ENCODE measurements at regions not wholly inside any gene's neighbourhood (a gene's known extent, or its start where the extent isn't known, plus 50 kb on each side); places are given as distances from the start of the nearest gene placed in this dataset.

DNA sequence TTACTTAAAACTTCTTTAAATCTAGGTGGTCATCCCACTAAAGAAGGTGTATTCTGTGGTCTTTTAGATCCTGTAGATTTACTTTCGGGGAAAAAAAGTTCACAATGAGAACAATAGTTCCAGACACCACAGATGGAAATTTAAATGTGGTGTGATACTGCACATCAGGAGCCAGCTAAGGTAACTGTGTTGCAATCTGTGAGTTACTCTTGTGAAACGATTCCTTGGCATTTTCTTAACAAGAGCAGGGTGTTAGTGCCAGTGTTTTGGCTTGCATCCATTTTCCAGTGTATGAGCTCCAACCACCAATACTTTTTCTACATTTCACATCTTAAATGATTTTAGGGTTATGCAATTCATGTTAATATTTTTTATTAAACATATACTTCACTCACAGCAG is 674.5 kb downstream of the CETN3 start:
- no peak for DNase-seq (ENCODE audit: low read depth in 2 of 2)

DNA sequence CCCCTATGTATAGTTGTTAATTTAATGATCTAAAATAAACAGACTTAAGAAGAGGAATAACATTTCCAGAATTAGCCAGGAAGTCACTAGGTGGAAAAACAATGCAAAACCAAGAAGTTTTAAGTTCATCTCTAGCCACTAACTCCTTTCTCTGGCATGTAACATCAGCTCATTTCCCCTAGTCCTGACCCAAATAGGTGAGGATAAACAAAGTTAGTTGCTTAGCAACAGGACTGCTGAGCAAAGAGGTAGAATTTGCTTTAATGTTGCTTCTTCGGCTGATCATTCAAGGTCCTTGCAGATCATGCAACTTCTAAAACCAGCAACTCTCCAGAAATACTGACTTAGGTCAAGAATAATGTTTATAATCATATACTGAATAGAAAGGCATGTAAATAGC is 675.8 kb downstream of the CETN3 start:
- no peak for DNase-seq (ENCODE audit: low read depth in 2 of 2)

- peak in 1 of 2 donors; percentile 37 for DNase-seq (ENCODE audit: low read depth in 2 of 2)
Observed at GRCh38 chr5:89729623-89730301, 679.8 kb downstream of the CETN3 start.

DNA sequence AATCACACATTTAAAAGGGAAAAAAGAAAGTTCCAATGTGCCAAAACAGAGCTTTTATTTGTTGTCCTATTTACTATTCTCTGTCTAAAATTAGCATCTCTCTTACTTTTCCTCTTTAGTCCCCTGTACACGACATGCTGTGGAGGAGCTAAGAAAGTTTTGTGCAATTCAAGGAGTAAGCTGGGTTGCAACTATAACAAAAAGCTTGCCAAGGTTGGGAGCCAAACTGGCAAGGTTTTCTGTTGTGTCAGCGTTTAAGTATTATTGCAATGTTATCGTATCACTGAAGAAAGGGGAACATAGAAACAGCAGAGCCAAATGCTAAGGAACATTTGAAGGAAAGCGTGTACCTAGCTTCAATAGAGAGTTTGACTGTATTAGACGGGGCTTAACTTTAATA is 680.8 kb downstream of the CETN3 start:
- DNase-seq (ENCODE audit: low read depth in 2 of 2): no peak

- no peak for DNase-seq (ENCODE audit: low read depth in 2 of 2)
Observed at GRCh38 chr5:89728134-89728533, 681.4 kb downstream of the CETN3 start.

GRCh38 chr5:89724379-89725095 is 685.0 kb downstream of the CETN3 start:
- DNase-seq (ENCODE audit: low read depth in 2 of 2): no peak

DNA sequence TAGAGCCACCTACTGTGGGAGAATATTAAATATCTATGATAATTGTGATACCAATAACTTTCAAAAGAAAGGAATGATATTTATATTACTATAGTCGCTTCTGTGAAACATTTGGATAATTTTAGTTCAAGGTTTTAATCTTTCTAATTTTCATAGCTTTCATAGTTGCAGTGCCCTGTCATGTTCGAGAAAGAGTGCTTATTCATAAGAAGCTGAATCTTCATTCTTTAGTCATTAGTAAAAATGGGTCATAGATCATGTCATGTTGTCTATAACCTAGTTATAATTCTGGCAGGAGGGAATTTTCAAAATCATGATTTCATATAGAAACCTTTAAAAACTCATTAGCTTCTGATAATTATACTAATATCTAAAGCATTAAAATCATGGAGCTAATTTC is 685.6 kb downstream of the CETN3 start:
- no peak for DNase-seq (ENCODE audit: low read depth in 2 of 2)

GRCh38 chr5:89722538-89722937 is 687.0 kb downstream of the CETN3 start:
- DNase-seq (ENCODE audit: low read depth in 2 of 2): no peak

DNA sequence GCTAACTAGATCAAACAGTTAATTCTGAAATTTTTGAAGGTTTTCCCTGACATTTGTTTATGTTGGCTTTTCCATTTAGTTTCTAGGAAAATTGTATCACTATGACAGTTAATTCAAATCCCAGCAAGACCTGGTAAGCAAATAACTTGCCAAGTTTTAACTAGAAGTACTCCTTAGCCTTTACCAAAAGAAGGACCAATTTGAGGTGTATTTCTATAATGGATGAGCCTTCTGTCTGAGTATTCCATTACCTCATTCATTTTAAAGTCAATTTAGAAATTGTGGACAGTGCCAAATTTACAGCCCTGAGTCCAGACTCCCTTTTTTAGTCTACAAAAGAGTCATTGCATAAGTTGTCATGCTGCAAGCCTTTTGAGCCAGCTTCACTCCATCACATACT is 687.6 kb downstream of the CETN3 start:
- no peak for DNase-seq (ENCODE audit: low read depth in 2 of 2)

DNA sequence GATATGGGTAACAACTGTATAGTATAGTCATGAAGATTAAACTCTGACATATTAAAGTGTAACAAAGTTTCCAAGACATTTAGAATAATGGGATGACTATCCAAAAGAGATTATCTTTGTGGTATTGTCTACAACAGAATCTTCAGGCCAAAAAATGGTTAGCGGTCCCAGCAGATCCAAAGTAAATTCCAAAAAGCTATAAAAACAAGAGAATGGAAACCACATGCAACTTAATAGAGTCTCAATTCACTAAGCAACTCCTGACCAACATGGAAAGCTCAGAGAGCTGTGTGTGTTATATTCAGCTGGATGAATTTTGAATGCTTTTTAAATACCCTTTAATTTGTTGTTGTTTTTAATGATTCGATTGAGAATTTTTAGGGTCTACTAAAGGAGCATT is 688.2 kb downstream of the CETN3 start:
- no peak for DNase-seq (ENCODE audit: low read depth in 2 of 2)

GRCh38 chr5:89712134-89712700 is 697.3 kb downstream of the CETN3 start:
- DNase-seq (ENCODE audit: low read depth in 2 of 2): no peak

DNA sequence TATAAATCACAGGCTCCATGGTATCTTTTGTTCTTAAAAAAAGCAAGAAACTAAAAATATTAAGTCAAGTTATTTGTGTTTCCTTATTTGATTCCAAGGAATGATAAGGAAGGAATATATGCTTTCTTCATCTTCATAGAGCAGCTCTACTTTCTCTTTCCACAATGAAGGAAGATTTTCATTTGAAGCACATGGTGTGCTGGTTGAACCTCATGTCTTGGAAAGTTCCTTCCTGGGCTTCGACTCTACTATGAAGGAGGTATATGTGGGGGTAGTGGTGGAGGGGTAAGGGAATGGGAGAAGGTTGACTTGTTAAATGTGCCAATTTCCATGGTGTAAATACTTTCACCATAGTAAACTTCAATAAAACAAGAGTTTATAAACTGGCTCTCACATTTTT is 698.0 kb downstream of the CETN3 start:
- no peak for DNase-seq (ENCODE audit: low read depth in 2 of 2)

GRCh38 chr5:89710006-89710405 is 699.5 kb downstream of the CETN3 start:
- no peak for DNase-seq (ENCODE audit: low read depth in 2 of 2)

DNA sequence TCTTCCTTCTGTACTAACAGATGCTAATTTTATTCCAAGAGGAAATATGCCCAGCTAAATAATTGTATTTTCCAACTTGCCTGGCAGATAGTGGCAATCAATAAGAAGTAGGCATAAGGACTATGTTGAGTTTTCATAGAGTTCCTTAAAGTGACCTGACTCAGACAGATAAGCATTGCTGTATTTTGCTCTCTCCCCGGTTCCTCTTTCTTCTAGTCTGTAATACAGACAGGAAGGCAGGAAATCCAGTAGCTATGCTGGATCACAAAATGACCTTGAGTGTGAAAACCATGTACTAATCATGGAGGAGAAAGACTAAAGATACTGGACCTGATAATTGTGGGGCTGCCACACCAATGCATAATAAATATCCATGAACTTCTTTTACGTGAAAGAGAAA is 701.7 kb downstream of the CETN3 start:
- no peak for DNase-seq (ENCODE audit: low read depth in 2 of 2)

DNA sequence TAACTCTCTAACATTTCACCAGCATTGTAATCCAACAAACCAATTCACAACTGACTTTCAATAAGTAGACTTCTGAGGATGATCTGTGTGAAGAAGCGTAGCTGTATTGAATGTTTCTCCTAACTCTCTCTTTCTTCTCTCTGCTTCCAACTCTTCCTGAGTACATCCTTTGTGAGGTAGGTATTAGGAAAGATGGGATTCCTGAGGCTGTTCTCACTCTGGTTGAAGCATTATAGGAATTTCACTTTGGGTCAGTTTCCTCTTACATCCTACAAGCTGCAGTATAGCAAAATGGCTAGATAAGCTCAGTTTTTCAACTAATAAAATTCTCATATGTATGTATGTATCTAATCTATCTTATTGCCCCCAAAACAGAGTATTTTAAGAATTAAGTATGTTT is 702.8 kb downstream of the CETN3 start:
- DNase-seq (ENCODE audit: low read depth in 2 of 2): no peak

DNA sequence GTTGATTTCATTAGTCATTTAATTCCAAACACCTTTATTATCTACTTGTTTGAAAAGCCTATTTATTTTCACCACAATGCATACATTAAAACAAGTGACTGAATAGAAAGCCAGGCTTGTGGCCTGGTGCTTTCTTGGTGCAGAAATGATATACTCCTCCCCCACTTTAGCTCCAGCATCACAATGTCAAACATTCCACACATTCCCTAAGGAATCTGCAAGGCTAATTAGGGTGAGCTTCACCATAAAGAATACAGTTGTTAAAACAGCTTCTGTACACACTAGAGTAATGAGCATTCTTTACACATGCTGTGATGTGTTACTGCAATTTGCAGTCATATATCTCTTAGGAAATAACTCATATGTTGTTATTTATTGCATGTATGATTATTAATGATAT is 705.7 kb downstream of the CETN3 start:
- no peak for DNase-seq (ENCODE audit: low read depth in 2 of 2)

GRCh38 chr5:89698028-89698427 is 711.5 kb downstream of the CETN3 start:
- DNase-seq (ENCODE audit: low read depth in 2 of 2): no peak

DNA sequence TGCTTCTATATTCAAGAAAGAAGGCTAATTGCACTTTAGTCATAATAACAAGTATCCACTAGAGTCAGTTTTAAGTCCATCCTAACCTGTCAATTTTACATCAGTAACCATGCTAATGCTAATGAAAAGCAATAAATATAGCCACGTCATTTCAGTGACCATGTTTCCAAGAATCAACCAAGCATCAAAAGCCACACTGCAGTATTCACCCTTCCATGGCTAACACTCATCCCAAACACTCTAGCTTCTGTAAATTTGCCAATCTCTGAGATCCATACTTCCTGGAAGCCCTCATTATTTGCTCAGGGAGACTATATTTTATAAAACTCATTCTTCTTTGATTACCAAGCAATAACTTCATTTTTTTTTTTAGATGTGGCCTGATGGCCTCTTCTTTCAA is 712.0 kb downstream of the CETN3 start:
- no peak for DNase-seq (ENCODE audit: low read depth in 2 of 2)

GRCh38 chr5:89695371-89695770 is 714.2 kb downstream of the CETN3 start:
- no peak for DNase-seq (ENCODE audit: low read depth in 2 of 2)

- DNase-seq (ENCODE audit: low read depth in 2 of 2): no peak
Observed at GRCh38 chr5:89694026-89694550, 715.5 kb downstream of the CETN3 start.

DNA sequence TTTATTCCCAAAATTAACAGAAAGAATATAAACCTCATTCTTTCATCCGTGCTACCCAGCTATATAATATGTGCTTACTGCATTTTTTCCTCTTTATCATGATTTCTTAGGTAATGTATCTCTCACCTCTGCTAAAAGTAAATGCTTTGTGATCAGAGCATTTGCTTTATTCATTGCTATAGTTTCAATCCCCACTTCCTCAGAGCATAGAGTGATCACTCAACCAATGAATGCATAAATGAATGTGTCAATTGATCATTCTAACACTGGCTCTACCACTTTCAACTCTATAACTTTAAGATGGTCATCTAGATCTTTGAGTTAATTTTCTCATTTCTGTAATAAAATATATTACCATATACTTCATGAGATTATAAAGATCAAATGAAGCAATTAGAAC is 719.2 kb downstream of the CETN3 start:
- DNase-seq (ENCODE audit: low read depth in 2 of 2): no peak

DNA sequence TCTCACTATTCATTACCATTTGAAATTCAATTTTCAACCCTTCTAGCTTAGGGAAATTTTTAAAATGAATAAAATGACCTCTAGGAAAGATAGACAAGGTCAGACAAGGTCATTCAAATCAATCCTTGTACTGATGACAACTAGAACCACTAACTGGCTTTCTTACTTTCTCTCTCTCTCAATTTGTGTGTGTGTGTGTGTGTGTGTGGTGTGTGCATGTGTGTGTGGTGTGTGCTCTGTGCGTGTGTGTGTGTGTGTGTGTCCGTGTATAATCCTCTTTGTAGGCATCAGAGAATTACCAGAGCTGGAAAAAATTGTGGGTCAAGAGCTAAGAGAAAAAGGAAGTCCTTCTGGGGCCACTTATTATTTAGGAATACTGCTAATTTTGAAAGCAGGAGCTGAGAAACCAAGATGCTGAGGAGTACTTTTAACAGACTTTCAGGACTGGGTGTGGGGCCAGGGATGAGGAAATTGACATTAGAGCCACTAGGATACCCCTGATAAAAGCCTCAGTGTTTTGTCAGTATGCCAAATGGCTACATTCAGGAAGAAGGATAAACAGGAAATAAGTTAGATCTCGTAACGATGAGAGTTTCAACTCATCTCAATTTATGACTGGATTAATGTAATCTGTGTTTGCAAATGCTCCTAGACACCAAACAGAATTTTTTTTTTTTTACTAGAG is 723.3 kb downstream of the CETN3 start:
- no peak for DNase-seq (ENCODE audit: low read depth in 2 of 2)

Data from lung microvascular endothelial cell (primary cell).